ENCODE measurements at regions not wholly inside any gene's neighbourhood (a gene's known extent, or its start where the extent isn't known, plus 50 kb on each side); places are given as distances from the start of the nearest gene placed in this dataset.
"Not testable (repeated sequence)": the region's sequence is repeated elsewhere in the genome, so short reads cannot be mapped to it uniquely, and the experiment has no call there.

DNA sequence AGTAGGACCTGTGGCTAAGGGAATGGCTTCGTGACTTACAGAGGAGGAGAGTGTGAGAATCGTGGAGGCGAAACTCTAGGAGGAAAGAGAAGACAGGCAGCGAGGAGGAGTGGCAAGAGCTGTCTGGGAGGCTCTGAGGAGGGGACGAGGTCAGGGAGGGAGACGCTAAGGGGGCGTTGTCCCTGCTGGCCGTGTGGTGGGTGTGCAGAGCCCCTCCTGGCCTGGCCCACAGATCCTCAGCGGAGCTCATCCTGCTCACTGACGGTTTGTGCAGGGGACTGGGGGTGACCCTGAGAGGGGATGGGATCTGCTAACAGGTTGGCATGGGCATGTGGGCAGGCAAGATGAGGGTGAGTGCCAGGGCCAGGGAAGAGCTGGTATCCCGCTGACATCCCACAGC, 56.5 kb upstream of the PRR5 start:
- TF ChIP-seq, protein P1, sequence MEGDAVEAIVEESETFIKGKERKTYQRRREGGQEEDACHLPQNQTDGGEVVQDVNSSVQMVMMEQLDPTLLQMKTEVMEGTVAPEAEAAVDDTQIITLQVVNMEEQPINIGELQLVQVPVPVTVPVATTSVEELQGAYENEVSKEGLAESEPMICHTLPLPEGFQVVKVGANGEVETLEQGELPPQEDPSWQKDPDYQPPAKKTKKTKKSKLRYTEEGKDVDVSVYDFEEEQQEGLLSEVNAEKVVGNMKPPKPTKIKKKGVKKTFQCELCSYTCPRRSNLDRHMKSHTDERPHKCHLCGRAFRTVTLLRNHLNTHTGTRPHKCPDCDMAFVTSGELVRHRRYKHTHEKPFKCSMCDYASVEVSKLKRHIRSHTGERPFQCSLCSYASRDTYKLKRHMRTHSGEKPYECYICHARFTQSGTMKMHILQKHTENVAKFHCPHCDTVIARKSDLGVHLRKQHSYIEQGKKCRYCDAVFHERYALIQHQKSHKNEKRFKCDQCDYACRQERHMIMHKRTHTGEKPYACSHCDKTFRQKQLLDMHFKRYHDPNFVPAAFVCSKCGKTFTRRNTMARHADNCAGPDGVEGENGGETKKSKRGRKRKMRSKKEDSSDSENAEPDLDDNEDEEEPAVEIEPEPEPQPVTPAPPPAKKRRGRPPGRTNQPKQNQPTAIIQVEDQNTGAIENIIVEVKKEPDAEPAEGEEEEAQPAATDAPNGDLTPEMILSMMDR (IDR thresholded peaks at IDR 0.05; ENCODE audit: insufficient read depth, low read depth, low read length, missing control alignments), result no peak
- no peak overlapping the region for H3K4me3 ChIP-seq (ENCODE audit: low read length)
- no peak for DNase-seq (ENCODE audit: low read depth)

DNA sequence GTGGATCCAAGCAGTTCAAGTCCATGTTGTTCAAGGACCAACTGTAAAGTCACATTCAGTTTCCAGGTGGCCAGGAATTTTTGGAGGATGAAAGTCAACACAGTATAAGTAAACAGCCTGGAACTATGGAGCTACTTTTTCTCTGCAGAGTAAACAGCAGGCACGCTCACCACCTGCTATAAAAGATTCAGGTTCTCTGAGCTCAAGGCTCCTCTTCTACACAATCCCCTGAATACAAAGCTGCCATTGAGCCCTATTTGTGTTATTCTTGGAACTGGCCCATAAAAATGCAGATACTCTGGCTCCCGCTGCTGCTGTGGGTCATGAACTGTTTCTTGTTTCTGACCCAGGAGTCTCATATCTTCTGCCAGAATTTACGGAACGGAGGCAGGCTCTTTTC, 56.9 kb upstream of the PRR5 start:
- DNase-seq (ENCODE audit: low read depth), result no peak
- TF ChIP-seq, protein P1 (IDR thresholded peaks at IDR 0.05; ENCODE audit: insufficient read depth, low read depth, low read length, missing control alignments), result no peak

DNA sequence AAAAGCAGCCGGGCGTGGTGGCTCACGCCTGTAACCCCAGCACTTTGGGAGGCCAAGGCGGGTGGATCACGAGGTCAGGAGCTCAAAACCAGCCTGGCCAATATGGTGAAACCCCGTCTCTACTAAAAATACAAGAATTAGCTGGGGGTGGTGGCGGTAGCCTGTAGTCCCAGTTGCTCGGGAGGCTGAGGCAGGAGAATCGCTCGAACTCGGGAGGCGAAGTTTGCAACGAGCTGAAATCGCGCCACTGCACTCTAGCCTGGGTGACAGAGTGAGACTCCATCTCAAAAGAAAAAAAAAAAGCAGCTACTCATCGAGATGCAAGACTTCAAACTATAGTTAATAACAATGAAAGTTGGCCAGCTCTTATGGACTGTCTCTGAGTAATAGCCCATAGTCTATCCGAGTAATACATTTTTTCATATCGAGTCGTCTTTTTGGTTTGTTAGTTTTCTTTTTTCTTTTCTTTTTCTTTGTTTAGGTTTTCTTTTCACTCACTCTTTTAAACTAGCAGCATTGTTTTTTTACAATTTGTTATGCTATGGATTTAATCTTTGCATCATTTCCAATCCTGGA, 58.4 kb upstream of the PRR5 start:
- not testable (repeated sequence) for DNase-seq (ENCODE audit: low read depth); H3K4me3 ChIP-seq (ENCODE audit: low read length)

More for the DNA sequence above, 56.9 kb upstream of the PRR5 start:
- H3K4me3 ChIP-seq (ENCODE audit: low read length), result no peak overlapping the region

DNA sequence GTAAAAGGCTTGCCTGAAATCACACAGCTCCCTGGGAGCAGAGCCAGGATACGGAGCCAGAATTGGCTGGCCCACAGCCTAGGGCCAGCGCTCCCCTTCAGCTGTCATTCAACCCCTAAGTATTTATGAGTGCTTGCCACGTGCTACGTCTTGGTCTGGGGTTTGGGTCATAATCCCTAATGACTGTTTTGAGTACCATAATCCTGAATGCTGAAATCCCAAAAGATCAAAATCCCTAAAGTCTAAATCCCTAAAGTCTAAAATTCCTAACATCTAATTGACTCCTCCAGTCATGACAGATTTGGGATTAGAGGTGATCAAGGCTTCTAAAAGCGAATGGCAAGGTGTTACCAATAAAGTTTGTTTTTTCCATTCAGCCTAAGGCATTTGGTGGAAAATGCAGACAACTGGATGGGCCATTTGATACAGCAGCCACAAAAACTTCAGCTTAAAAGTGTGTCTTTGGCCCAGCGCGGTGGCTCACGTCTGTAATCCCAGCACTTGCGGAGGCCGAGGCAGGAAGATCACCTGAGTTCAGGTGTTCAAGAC, 59.8 kb upstream of the PRR5 start:
- TF ChIP-seq, protein P1 (IDR thresholded peaks at IDR 0.05; ENCODE audit: insufficient read depth, low read depth, low read length, missing control alignments), result no peak
- no peak overlapping the region for H3K4me3 ChIP-seq (ENCODE audit: low read length)
- DNase-seq (ENCODE audit: low read depth), result no peak

DNA sequence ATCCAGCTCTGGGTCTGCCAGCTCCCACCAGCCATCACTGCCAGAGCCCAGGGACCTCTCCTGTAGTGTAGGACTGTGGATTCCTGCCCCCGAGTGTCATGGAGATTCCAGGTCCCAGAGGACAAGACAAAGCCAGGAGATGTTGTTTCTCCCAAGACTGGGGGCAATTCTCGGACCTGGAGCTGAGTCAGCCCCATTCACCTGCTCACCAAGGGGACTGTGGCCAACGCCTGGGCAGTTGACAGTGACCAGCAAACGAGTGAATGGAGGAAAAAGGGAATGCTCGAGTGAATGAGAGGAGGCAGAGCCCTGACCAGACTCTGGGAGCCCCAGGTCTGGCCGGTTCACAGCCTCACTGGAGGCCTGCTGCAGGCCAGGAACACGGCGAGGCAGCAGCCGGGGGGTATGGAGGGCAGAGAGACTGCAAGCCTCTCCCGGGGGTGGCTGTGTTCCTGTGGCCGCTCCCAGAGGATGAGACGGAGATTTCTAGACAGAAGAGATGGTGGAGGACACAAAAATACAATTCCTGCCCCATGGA, 61.3 kb upstream of the PRR5 start:
- no peak for DNase-seq (ENCODE audit: low read depth)
- TF ChIP-seq, protein P1 (IDR thresholded peaks at IDR 0.05; ENCODE audit: insufficient read depth, low read depth, low read length, missing control alignments), result no peak
- H3K4me3 ChIP-seq (ENCODE audit: low read length), result no peak overlapping the region

DNA sequence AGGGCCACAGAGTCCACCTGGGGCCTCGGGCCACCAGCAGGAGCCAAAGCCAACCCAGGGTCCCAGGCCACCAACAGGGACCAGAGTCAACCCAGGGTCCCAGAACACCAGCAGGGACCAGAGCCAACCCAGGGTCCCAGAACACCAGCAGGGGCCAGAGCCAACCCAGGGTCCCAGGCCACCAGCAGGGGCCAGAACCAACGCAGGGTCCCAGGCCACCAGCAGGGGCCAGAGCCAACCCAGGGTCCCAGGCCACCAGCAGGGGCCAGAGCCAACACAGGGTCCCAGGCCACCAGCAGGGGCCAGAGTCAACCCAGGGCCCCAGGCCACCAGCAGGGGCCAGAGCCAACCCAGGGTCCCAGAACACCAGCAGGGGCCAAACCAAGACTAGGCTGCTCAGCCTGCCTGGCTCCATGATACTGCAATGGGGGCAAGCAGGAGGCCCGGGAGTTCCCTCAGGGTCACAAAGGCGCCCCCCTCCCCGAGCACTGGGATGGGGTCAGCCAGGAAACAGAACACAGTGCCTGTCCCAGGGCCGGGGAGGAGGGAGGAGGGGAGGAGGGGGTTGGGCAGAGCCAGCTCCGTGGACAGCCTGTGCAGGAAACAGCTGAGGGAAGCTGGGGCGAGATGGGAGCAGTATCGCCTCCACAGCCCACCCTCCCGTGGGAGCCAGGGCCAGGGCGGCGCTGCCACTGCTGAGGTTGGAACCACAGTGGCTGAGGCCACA, 62.0 kb upstream of the PRR5 start:
- TF ChIP-seq, protein P1 (IDR thresholded peaks at IDR 0.05; ENCODE audit: insufficient read depth, low read depth, low read length, missing control alignments), result no peak
- H3K4me3 ChIP-seq (ENCODE audit: low read length), result no peak overlapping the region
- DNase-seq (ENCODE audit: low read depth), result no peak

DNA sequence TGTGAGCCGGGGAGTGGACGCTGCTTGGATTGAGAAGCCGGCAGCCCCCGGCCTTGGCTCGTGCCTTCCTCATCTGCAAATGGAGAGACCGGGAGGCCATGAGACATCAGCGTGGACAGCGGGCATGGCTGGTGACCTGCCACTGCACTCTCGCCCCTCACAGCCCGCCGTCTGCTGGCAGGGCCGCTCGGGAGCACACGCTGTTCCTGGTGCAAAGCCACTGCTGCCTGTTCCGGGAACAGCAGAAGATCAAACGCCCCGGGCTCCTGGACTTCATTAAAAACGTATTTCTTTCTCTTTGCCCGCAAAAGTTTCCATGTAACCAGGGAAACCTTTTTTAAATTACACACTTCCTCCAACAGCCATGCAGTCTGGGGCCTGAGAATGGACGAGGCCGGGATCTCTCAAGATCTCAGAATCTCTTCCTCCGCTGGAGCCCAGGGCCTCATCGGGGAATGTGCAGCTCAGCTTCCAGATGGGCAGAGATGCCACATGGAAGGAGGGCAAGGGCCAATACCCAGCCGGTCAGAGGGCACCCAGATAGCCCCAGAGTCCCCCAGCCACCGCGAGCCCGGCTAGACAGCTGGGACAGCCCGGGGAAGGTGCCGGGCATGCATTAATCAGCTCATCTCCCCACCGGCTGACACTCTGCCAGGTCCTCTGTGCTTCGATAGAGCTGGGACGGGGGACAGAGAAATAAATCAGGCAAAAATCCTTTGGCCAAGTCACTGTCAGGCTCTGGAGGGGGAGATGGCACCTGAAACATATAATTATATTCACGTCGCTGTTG, 62.8 kb upstream of the PRR5 start:
- H3K4me3 ChIP-seq (ENCODE audit: low read length), result no peak overlapping the region
- TF ChIP-seq, protein P1 (IDR thresholded peaks at IDR 0.05; ENCODE audit: insufficient read depth, low read depth, low read length, missing control alignments), result no peak
- no peak for DNase-seq (ENCODE audit: low read depth)

DNA sequence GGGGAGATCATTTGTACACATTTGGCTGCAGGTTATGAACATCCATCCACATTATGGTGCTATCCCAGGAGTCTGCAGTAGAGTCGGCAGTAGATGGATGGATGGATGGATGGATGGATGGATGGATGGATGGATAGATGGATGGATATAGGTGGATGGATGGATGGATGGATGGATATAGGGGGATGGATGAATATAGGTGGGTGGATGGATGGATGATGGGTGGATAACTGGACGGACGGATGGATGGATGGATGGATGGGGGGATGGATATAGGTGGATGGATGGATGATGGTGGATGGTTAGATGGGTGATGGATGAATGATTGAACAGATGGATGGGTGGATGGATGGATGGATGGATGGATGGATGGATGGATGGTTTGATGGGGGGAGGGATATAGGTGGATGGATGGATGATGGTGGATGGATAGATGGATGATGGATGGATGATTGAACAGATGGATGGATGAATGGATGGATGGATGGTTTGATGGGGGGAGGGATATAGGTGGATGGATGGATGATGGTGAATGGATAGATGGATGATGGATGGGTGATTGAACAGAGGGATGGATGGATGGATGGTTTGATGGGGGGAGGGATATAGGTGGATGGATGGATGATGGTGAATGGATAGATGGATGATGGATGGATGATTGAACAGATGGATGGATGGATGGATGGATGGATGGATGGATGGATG, 65.3 kb upstream of the PRR5 start:
- not testable (repeated sequence) for DNase-seq (ENCODE audit: low read depth); H3K4me3 ChIP-seq (ENCODE audit: low read length)

DNA sequence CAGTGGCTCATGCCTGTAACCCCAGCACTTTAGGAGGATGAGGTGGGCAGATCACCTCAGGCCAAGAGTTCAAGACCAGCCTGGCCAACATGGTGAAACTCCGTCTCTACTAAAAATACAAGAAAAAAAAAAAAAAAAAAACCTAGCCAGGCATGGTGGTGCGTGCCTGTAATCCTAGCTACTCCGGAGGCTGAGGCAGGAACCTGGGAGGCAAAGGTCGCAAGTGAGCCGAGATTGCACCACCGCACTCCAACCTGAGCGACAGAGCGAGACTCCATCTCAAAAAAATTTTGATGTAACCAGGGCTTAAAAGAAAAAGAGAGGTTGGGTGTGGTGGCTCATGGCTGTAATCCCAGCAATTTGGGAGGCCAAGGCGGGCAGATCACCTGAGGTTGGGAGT, 66.4 kb upstream of the PRR5 start:
- H3K4me3 ChIP-seq (ENCODE audit: low read length); DNase-seq (ENCODE audit: low read depth): not testable (repeated sequence)
